Medulla oblongata (tissue), 1 donor: ENCODE measurements at regions not wholly inside any gene's neighbourhood (a gene's known extent, or its start where the extent isn't known, plus 50 kb on each side); places are given as distances from the start of the nearest gene placed in this dataset.
"Not testable (repeated sequence)": the region's sequence is repeated elsewhere in the genome, so short reads cannot be mapped to it uniquely, and the experiment has no call there.

Experiments used
- DNase-seq: peaks from one replicate; pipeline ENCODE4 v3.0.0-alpha.2; 2015; ENCODE audit errors: extremely low spot score

- DNase-seq, result no peak
Measured at GRCh38 chr5:90133941-90134340, 275.6 kb downstream of the CETN3 start.

DNA sequence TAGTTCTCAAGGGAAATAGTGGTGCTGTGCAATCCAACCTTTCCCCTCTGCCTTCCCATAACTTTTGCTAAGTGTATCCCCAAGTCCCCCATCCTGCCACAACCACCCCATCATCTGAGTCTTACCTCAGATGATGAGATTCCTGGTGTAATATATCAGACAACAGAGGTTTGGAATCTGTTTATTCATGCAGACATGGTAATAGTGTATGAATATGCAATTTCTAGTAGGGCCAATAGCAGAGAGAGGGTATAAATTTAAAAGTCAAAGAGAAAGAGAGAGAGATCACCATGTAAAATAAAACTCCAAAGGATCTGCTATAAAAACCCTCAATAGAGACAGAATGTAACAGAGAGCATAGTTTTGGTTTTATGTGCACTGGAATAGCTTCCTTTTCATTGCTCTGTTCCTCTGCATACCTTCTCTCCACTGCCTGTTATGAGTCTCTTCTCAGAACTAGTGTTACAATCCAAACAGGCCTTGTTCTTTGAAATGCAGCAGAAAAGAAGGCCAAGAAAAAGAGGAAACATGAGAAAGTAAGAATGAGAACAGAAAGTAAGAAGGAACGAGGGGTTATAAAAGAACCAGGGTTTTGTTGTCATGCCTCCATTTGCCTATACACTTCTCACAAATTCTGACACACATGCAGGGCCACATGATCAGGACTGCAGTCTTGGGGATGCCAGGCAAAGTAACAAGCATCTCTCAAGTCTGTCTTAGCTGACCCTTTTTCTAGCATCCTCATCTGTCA lies 278.0 kb downstream of the CETN3 start:
- peak; percentile 67 for DNase-seq

DNA sequence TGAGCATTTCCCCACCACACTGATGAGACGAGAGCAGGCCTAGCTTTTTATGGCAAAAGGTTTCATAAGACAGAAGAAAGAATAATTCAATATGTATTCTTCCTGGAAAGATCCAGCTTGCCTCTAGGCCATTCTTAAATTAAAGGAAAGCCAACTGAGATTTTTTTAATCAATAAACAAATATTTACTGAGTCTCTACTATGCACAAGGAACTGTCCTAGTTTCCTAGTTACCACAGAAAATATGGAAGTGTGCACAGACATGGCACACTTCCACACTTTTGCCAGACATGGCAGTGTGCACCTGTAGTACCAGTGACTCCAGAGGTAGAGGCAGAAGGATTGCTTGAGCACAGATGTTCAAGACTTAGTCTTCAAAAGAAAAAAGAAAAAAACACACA lies 281.0 kb downstream of the CETN3 start:
- DNase-seq, result no peak

DNA sequence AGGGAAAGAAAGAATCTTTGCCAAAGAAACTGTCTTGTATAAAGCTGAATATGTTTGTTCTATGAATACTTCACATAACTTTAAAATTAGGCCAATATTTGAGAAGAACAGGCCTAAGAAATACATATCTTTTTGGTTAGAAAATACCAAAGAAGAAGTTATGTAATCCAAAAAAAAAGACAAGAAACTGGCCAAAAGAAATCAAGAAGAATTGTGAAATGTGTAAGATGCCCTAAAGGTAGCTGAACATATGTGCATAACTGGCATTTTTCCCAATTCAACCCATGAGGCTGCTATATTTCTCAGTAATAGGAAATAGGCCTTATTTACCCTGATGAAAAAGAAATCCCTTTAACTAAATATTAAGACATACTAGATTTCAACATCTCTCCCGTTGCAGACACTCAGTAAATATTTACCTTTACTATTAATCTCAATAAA lies 290.0 kb downstream of the CETN3 start:
- no peak for DNase-seq

GRCh38 chr5:90117005-90117404 lies 292.6 kb downstream of the CETN3 start:
- DNase-seq, result no peak

GRCh38 chr5:90113108-90113507 lies 296.4 kb downstream of the CETN3 start:
- no peak for DNase-seq

GRCh38 chr5:90112033-90112692 lies 297.4 kb downstream of the CETN3 start:
- DNase-seq, result no peak

- DNase-seq, result no peak
Measured at GRCh38 chr5:90111364-90112032, 298.1 kb downstream of the CETN3 start.

DNA sequence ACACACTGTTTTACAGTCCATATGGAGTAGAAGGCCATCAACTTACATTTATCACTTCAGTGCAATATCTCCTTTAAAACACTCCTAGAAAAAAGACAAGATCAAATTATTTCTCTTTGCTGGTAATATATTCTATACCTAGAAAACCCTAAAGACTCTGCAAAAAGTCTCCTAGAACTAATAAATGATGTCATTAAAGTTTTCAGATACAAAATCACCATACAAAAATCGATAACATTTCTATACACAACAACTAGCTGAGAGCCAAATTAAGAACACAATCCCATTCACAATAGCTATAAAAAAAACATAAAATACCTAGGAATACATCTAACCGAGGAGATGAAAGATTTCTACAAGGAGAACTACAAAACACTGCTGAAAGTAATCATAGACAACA lies 300.3 kb downstream of the CETN3 start:
- DNase-seq, result no peak

DNA sequence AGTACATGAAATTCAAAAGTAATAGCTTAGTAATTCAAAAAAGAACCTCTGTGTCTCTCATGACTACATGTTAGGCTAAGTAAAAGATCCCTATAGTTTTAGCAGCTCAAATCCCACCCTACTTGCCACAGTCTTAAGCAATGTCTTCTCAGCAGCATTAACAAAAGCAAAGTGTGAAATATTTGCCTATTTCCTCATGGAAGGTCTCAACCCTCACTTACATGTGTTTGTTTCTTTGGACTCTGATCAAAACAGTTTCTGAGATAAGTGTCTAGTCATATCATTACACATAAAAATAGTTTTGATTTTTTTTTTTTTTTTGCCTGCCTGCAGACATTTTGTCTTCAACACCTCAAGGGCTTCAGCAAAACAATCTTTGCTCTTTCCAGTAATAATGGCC lies 310.5 kb downstream of the CETN3 start:
- DNase-seq, result no peak

DNA sequence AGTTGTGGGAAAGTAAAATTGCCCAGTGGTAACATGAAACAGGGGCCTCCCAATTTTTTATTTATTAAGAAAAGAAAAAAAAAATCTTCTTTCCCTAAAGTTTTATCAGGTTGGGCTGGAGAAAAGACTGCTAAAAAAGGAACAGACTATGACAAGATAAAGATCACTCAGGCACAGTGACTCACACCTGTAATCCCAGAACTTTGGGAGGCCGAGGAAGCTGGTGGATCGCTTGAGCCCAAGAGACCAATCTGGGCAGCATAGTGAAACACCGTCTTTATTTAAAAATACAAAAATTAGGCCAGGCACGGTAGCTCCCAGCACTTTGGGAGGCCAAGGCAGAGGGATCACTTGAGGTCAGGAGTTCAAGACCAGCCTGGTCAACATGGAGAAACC lies 312.5 kb downstream of the CETN3 start:
- DNase-seq, result no peak

- DNase-seq, result no peak
Measured at GRCh38 chr5:90096415-90097081, 313.0 kb downstream of the CETN3 start.

DNA sequence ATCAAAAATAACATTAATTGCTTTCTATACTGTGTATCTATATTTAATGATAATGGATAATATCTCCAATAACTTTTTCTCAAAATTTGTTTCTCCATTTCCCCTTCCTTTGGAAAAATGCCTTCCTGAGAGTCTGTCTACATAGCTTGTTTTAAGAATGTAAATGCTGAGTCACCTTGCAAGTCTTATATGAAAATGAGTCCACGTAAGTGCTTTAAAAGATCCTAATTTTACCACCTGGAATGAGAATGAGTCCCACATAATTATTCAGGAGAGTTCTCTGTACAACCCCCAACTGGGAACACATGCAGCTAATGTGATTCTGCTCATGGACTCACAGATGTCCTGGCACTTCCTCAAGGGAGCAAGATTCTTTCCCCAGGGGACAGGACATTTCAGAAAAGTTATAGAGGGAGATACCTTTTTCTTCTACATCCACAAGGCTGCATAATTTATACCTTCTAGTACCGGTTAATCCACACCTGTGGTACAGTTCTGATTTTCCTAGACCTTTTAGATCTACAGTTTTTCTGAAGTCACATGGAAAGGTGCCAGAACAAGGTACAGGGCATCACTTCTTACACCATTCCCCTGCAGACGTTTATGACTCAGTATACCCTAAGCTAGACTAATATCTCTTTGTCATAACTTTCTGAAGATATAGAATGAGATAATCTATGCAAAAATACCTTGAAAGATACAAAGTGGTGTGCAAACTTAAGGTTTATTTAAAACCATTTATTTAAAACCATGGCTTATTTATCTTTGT lies 314.1 kb downstream of the CETN3 start:
- DNase-seq, result no peak

DNA sequence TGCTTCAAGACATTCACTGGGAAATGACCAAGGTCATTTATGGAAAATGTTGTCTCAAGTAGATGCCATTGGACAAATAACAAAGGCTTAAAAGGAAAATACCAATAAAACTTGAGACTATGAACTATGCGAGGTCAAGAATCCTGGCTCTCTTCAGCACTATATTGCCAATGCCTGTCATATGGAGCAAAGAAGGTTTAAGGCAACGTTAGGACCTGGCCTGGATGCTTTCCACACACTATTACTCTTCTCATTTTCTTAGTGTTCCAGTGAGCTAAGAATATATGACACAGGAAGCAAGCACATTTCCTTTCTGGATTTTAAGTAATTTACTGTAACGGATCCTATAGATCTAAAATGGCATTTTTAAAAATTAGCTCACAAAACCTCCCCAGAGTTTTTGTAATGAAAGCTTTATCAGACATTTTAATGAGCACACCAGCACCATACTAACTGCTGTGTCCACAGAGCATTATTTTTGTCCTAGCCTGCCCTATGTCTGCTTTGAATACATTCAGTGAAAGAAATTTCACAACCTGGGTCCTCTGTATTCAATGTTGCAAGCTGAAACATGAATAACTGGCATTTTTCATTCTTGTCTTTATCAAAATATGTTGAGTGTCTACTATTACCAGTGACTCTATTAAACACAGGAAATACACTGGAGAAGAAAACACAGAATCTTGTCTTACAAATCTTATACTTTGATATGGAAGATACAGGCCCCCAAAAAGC lies 315.6 kb downstream of the CETN3 start:
- no peak for DNase-seq

GRCh38 chr5:90092734-90093133 lies 316.8 kb downstream of the CETN3 start:
- DNase-seq, result no peak

DNA sequence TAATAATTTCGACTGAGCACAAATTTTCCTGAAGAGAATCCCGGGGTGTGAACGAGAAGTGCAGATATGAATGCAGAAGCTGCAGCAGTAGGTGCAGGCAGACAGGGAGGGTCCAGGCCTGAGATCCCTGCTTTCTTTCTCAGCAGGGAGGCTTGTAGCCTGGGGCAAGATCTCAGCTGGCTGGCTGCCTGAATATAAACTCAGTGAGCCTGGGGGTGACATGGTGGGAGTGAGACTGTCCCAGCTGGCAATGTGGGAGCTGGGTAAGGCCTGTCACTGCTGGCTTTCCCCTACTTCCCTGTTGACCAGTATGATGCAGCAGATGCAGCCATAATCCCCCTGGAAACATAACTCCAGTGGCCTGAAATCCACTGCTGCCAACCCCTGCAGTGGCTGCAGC lies 325.2 kb downstream of the CETN3 start:
- DNase-seq, result no peak

DNA sequence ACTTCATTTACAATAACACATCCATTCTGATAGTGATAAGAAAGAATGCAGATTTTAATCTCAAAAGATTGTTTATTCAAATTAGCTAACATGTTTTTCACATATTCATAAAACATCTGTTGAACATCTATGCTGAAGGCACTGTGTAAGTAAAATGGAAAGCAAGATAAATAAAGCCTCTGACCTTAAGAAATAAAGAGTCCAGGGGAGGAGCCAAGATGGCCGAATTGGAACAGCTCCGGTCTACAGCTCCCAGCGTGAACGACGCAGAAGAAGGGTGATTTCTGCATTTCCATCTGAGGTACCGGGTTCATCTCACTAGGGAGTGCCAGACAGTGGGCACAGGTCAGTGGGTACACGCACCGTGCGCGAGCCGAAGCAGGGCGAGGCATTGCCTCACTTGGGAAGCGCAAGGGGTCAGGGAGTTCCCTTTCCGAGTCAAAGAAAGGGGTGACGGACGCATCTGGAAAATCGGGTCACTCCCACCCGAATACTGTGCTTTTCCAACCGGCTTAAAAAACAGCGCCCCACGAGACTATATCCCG lies 336.5 kb downstream of the CETN3 start:
- DNase-seq, result not testable (repeated sequence)

DNA sequence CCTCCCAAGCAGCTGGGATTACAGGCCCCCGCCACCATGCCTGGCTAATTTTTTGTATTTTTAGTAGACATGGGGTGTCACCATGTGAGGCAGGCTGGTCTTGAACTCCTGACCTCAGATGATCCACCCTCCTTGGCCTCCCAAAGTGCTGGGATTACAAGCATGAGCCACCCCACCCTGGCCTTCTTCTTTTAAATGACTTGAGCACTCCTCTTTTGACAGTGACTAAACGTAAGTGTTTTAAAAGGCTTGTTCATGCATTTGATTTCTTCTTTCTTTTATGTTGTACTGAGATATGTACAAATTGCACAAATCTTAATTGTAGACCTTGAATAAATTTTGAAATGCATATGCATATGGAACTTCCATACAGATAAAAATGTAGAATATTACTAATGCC lies 337.9 kb downstream of the CETN3 start:
- no peak for DNase-seq

- no peak for DNase-seq
Measured at GRCh38 chr5:90071066-90071465, 338.5 kb downstream of the CETN3 start.

GRCh38 chr5:90066920-90067319 lies 342.6 kb downstream of the CETN3 start:
- no peak for DNase-seq
